Esophagus muscularis mucosa (tissue), 4 donors: ENCODE measurements at regions not wholly inside any gene's neighbourhood (a gene's known extent, or its start where the extent isn't known, plus 50 kb on each side); places are given as distances from the start of the nearest gene placed in this dataset.
"Not testable (repeated sequence)": the region's sequence is repeated elsewhere in the genome, so short reads cannot be mapped to it uniquely, and the experiment has no call there.

ENCODE experiments used
- DNase-seq: peaks from one replicate; pipeline ENCODE4 v3.0.0-alpha.2; 2017; ENCODE audit errors: extremely low spot score
- H3K27ac ChIP-seq, 4 donors: fragments of 200-600 bp; sonication (generic); replicated peaks in 1 of 4; 1 replicate in 3 of 4; 2 replicates in 1 of 4; pipeline ENCODE4 v1.5.1; 2016 to 2019; ENCODE audit warnings: mild to moderate bottlenecking in 1 of 4
- H3K27me3 ChIP-seq, 4 donors: fragments of 200-600 bp; sonication (generic); one replicate each; pipeline versions ENCODE4 v1.5.1 to v1.6.0; 2016 to 2019
- H3K36me3 ChIP-seq, 4 donors: fragments of 200-600 bp; sonication (generic); one replicate each; pipeline ENCODE4 v1.5.1; 2016 to 2019
- H3K4me1 ChIP-seq, 4 donors: fragments of 200-600 bp; sonication (generic); one replicate each; pipeline ENCODE4 v1.5.1; 2016 to 2019
- H3K4me3 ChIP-seq, 4 donors: fragments of 200-600 bp; sonication (generic); 1 replicate in 2 of 4; 2 replicates in 2 of 4; pipeline ENCODE4 v1.5.1; 2016 to 2019; ENCODE audit warnings: mild to moderate bottlenecking in 4 of 4, moderate library complexity in 1 of 4
- H3K9me3 ChIP-seq, 4 donors: fragments of 200-600 bp; sonication (generic); 1 replicate in 3 of 4; 2 replicates in 1 of 4; pipeline ENCODE4 v1.5.1; 2016 to 2019
- EP300 ChIP-seq: sonication (generic); formaldehyde crosslinking; IDR thresholded peaks from one replicate; pipeline ENCODE4 v1.6.1; 2017; ENCODE audit warnings: antibody characterized with exemption
- POLR2A ChIP-seq: fragments of 450-650 bp; IDR thresholded peaks from one replicate; pipeline ENCODE4 v1.6.1; 2017; ENCODE audit warnings: antibody characterized with exemption, moderate library complexity, mild to moderate bottlenecking, low read depth
- POLR2AphosphoS5 ChIP-seq, 2 donors: sonication (generic); formaldehyde crosslinking; IDR thresholded peaks; one replicate each; pipeline ENCODE4 v1.6.1; 2017; ENCODE audit warnings: antibody characterized with exemption in 2 of 2
- WGBS: methylation state at CpG from one replicate; pipeline ENCODE4 v1.1.5; 2018; 5-methylcytosine and 5-hydroxymethylcytosine counted together
- intact Hi-C: fragments of 100-400 bp; cut with DNase I; formaldehyde crosslinking; loops from one replicate; pipeline ENCODE4 v1.15.1; 2023
- TF ChIP-seq, protein P1 (sequence below), 3 experiments: fragments of 200-600 bp in 2 of 3; fragments of 450-650 bp in 1 of 3; sonication (generic) in 2 of 3; IDR thresholded peaks; one replicate each; pipeline ENCODE4 v1.5.1; 2017 to 2019; ENCODE audit warnings: antibody characterized with exemption in 3 of 3, mild to moderate bottlenecking in 2 of 3, moderate library complexity in 1 of 3

GRCh38 chr21:24486973-24487372 is 1120.3 kb downstream of the MRPL39 start:
- 81% methylated on average over 1 of the region's 1 CpG for WGBS
- H3K4me3 ChIP-seq: no peak overlapping the region
- intact Hi-C loops: no loop called here
- H3K4me1 ChIP-seq: no peaks in the 10 kb centered on the region
- TF ChIP-seq, protein P1, sequence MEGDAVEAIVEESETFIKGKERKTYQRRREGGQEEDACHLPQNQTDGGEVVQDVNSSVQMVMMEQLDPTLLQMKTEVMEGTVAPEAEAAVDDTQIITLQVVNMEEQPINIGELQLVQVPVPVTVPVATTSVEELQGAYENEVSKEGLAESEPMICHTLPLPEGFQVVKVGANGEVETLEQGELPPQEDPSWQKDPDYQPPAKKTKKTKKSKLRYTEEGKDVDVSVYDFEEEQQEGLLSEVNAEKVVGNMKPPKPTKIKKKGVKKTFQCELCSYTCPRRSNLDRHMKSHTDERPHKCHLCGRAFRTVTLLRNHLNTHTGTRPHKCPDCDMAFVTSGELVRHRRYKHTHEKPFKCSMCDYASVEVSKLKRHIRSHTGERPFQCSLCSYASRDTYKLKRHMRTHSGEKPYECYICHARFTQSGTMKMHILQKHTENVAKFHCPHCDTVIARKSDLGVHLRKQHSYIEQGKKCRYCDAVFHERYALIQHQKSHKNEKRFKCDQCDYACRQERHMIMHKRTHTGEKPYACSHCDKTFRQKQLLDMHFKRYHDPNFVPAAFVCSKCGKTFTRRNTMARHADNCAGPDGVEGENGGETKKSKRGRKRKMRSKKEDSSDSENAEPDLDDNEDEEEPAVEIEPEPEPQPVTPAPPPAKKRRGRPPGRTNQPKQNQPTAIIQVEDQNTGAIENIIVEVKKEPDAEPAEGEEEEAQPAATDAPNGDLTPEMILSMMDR (IDR thresholded peaks at IDR 0.05): no peak
- no peak for TF ChIP-seq EP300
- no peak for TF ChIP-seq POLR2A
- no peak for TF ChIP-seq POLR2AphosphoS5 (IDR thresholded peaks at IDR 0.05)
- no peaks in the 10 kb centered on the region for H3K9me3 ChIP-seq
- H3K36me3 ChIP-seq: no peaks in the 10 kb centered on the region
- no peak for DNase-seq
- H3K27ac ChIP-seq: no peak overlapping the region
- no peaks in the 10 kb centered on the region for H3K27me3 ChIP-seq

DNA sequence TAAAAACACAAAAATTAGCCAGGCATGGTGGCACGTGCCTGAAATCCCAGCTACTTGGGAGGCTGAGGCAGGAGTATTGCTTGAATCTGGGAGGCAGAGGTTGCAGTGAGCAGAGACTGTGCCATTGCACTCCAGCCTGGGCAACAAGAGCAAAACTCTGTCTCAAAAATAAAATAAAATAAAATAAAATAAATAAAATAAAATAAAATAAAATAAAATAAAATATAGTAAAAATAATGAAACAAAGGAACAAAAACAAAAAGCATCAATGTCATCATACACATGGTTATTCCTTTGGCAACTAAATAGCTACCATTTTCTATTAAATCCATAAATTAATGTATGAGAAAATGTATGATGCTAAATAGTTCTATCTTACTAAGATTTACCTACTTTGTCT is 1123.9 kb downstream of the MRPL39 start:
- H3K27ac ChIP-seq, H3K9me3 ChIP-seq, H3K4me3 ChIP-seq, H3K4me1 ChIP-seq, H3K27me3 ChIP-seq, intact Hi-C loops, H3K36me3 ChIP-seq, DNase-seq: not testable (repeated sequence)
- 100% methylated on average over 1 of the region's 1 CpG for WGBS

DNA sequence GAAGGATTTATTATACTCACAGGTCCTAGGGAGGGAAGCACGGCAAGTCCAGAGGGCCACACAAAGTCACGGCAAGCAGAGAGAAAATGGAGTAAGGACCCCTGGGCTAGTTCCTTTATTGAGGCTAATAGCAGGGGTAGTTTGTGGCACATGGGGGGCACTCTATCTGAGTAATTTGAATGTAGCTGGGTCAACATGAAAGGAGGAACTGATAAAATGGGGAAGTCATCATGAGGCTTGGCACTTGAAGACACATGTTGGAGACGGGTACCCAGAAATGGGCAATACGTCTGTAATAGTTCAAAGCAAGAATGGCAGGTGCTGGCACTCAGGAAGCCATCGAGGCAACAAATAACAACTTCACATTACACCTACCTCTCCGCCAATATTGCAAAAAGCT is 1136.4 kb downstream of the MRPL39 start:
- H3K4me1 ChIP-seq: no peaks in the 10 kb centered on the region
- no peak overlapping the region for H3K27ac ChIP-seq
- H3K9me3 ChIP-seq: peaks cover 0 to 4% (median 0%) of the 10 kb centered on the region in 4 donors
- DNase-seq: no peak
- TF ChIP-seq EP300: no peak
- TF ChIP-seq, protein P1 (IDR thresholded peaks at IDR 0.05): no peak
- no peak for TF ChIP-seq POLR2A
- no peak for TF ChIP-seq POLR2AphosphoS5 (IDR thresholded peaks at IDR 0.05)
- no peaks in the 10 kb centered on the region for H3K36me3 ChIP-seq
- intact Hi-C loops: no loop called here
- no peak overlapping the region for H3K4me3 ChIP-seq
- no peaks in the 10 kb centered on the region for H3K27me3 ChIP-seq
- WGBS: 81% methylated on average over 6 of the region's 6 CpGs

- no peaks in the 10 kb centered on the region for H3K4me1 ChIP-seq
- no peak for TF ChIP-seq EP300
- TF ChIP-seq POLR2A: no peak
- TF ChIP-seq, protein P1 (IDR thresholded peaks at IDR 0.05): no peak
- TF ChIP-seq POLR2AphosphoS5 (IDR thresholded peaks at IDR 0.05): no peak
- 97% methylated on average over 3 of the region's 3 CpGs for WGBS
- H3K4me3 ChIP-seq: no peak overlapping the region
- H3K27ac ChIP-seq: no peak overlapping the region
- no peak for DNase-seq
- H3K27me3 ChIP-seq: no peaks in the 10 kb centered on the region
- no peaks in the 10 kb centered on the region for H3K9me3 ChIP-seq
- no peaks in the 10 kb centered on the region for H3K36me3 ChIP-seq
- intact Hi-C loops: no loop called here
Observed at GRCh38 chr21:24456358-24456757, 1150.9 kb downstream of the MRPL39 start.

GRCh38 chr21:24450119-24450518 is 1157.2 kb downstream of the MRPL39 start:
- no peak overlapping the region for H3K27ac ChIP-seq
- H3K36me3 ChIP-seq: no peaks in the 10 kb centered on the region
- H3K9me3 ChIP-seq: no peaks in the 10 kb centered on the region
- no peak overlapping the region for H3K4me3 ChIP-seq
- no peaks in the 10 kb centered on the region for H3K27me3 ChIP-seq
- no peaks in the 10 kb centered on the region for H3K4me1 ChIP-seq
- WGBS: 91% methylated on average over 3 of the region's 3 CpGs
- TF ChIP-seq EP300 (no peak), POLR2A (no peak), POLR2AphosphoS5 (IDR thresholded peaks at IDR 0.05) (no peak)
- TF ChIP-seq, protein P1 (IDR thresholded peaks at IDR 0.05): no peak
- DNase-seq: no peak
- intact Hi-C loops: no loop called here
